Keratinocyte (primary cell): ENCODE measurements at regions not wholly inside any gene's neighbourhood (a gene's known extent, or its start where the extent isn't known, plus 50 kb on each side); places are given as distances from the start of the nearest gene placed in this dataset.

Source experiments
- DNase-seq: peaks from one replicate; pipeline ENCODE4 v3.0.0-alpha.2; 2011; ENCODE audit warnings: low read depth, missing footprints, low spot score
- FAIRE-seq: peaks from 2 replicates; lab custom pipeline; 2011; peaks lifted over from hg19 to GRCh38; lab: Jason Lieb, UNC
- H2AFZ ChIP-seq: 2 replicates; pipeline ENCODE4 v1.6.0; 2012; ENCODE audit warnings: low read length, control low read depth, inconsistent platforms; ENCODE audit not compliant: control insufficient read depth
- H3K27ac ChIP-seq: 2 replicates; pipeline ENCODE4 v1.5.1; 2011; ENCODE audit warnings: low read length; ENCODE audit not compliant: control insufficient read depth, insufficient read depth
- H3K27me3 ChIP-seq: 3 replicates; pipeline ENCODE4 v1.6.0; 2011; ENCODE audit warnings: low read length; ENCODE audit not compliant: control insufficient read depth, insufficient read depth; ENCODE audit errors: extremely low read depth
- H3K36me3 ChIP-seq, 2 experiments: 2 replicates in 1 of 2; 3 replicates in 1 of 2; pipeline ENCODE4 v1.5.1; 2011; ENCODE audit warnings: low read length in 2 of 2, mild to moderate bottlenecking in 1 of 2; ENCODE audit not compliant: control insufficient read depth in 2 of 2, insufficient read depth in 2 of 2; ENCODE audit errors: extremely low read depth in 1 of 2
- H3K4me1 ChIP-seq: 3 replicates; pipeline ENCODE4 v1.5.1; 2011; ENCODE audit warnings: low read length; ENCODE audit not compliant: control insufficient read depth, insufficient read depth; ENCODE audit errors: extremely low read depth
- H3K4me2 ChIP-seq: 3 replicates; pipeline ENCODE4 v1.6.0; 2011; ENCODE audit warnings: low read depth, low read length; ENCODE audit not compliant: control insufficient read depth, insufficient read depth; ENCODE audit errors: extremely low read depth
- H3K4me3 ChIP-seq, 3 experiments: fragments of 200-600 bp in 1 of 3; sonication (generic) in 1 of 3; 2 replicates in 2 of 3; 3 replicates in 1 of 3; pipeline ENCODE4 v1.5.1; 2011 to 2016; ENCODE audit warnings: low read length in 3 of 3, mild to moderate bottlenecking in 3 of 3, control low read depth in 2 of 3, inconsistent platforms in 1 of 3, low read depth in 1 of 3, mixed read lengths in 1 of 3, mixed run types in 1 of 3, moderate library complexity in 1 of 3; ENCODE audit not compliant: control insufficient read depth in 2 of 3, insufficient read depth in 2 of 3; ENCODE audit errors: extremely low read depth in 1 of 3
- H3K79me2 ChIP-seq: 2 replicates; pipeline ENCODE4 v1.6.0; 2012; ENCODE audit warnings: low read length; ENCODE audit not compliant: control insufficient read depth, insufficient read depth
- H3K9ac ChIP-seq: 3 replicates; pipeline ENCODE4 v1.6.0; 2011; ENCODE audit warnings: low read length; ENCODE audit not compliant: control insufficient read depth, insufficient read depth; ENCODE audit errors: extremely low read depth
- H3K9me1 ChIP-seq: 3 replicates; pipeline ENCODE4 v1.6.0; 2011; ENCODE audit warnings: low read length; ENCODE audit not compliant: control insufficient read depth, insufficient read depth; ENCODE audit errors: extremely low read depth
- H3K9me3 ChIP-seq: 2 replicates; pipeline ENCODE4 v1.5.1; 2012; ENCODE audit warnings: low read depth, low read length; ENCODE audit not compliant: control insufficient read depth
- H4K20me1 ChIP-seq: 3 replicates; pipeline ENCODE4 v1.6.0; 2011; ENCODE audit warnings: low read length; ENCODE audit not compliant: control insufficient read depth, insufficient read depth; ENCODE audit errors: extremely low read depth
- EZH2 ChIP-seq: IDR thresholded peaks from one replicate; pipeline ENCODE4 v1.6.1; 2012; ENCODE audit warnings: inconsistent platforms, mild to moderate bottlenecking, low read length, moderate library complexity
- dilution Hi-C: fragments of 300-500 bp; cut with MboI; formaldehyde crosslinking; loops from one replicate; pipeline ENCODE4 v1.7.0; 2020; ENCODE audit warnings: low sequenced_read_pairs; ENCODE audit not compliant: extremely low pct_ligation_motif_present
- TF ChIP-seq, protein P1 (sequence below), 3 experiments: IDR thresholded peaks in 1 of 3; conservative IDR thresholded peaks in 1 of 3; optimal IDR thresholded peaks in 1 of 3; 2 replicates in 2 of 3; 3 replicates in 1 of 3; pipeline versions ENCODE3 to v1.5.1; 2011; ENCODE audit warnings: low read length in 3 of 3, mild to moderate bottlenecking in 3 of 3, moderate library complexity in 2 of 3, control low read depth in 1 of 3, inconsistent platforms in 1 of 3; ENCODE audit not compliant: insufficient read depth in 2 of 3; ENCODE audit errors: extremely low read depth in 1 of 3

DNA sequence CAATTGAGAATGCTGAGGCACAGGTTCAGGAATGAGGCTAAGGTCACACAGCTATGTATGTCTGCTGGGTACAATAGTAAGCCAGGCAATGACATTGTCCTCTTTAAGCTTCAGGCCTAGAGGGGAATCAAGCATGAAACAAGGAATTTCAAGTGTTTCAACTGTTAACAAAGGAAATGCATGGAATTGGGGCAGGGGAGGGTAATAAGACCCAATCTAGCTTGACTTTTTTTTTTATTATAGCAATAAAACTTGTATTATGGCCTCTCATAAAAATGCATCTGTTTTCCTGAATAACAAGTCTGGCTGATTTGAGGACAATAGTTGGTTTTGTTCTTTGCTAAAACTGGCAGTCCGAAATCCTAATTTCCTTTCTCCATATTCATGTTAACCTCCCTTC lies 336.7 kb downstream of the CBLN4 start:
- Histone ChIP-seq H3K79me2 (no peaks in the 10 kb centered on the region), H3K9me1 (no peaks in the 10 kb centered on the region), H3K27ac (no peak overlapping the region), H3K27me3 (no peaks in the 10 kb centered on the region), H3K4me3 (no peak overlapping the region), H3K36me3 (no peaks in the 10 kb centered on the region), H4K20me1 (no peaks in the 10 kb centered on the region), H2AFZ (no peak overlapping the region), H3K9ac (no peak overlapping the region), H3K9me3 (no peaks in the 10 kb centered on the region), H3K4me2 (no peak overlapping the region), H3K4me1 (no peaks in the 10 kb centered on the region)
- FAIRE-seq (no peak), DNase-seq (no peak)
- dilution Hi-C loops: no loop called here
- no peak for TF ChIP-seq EZH2
- TF ChIP-seq, protein P1, sequence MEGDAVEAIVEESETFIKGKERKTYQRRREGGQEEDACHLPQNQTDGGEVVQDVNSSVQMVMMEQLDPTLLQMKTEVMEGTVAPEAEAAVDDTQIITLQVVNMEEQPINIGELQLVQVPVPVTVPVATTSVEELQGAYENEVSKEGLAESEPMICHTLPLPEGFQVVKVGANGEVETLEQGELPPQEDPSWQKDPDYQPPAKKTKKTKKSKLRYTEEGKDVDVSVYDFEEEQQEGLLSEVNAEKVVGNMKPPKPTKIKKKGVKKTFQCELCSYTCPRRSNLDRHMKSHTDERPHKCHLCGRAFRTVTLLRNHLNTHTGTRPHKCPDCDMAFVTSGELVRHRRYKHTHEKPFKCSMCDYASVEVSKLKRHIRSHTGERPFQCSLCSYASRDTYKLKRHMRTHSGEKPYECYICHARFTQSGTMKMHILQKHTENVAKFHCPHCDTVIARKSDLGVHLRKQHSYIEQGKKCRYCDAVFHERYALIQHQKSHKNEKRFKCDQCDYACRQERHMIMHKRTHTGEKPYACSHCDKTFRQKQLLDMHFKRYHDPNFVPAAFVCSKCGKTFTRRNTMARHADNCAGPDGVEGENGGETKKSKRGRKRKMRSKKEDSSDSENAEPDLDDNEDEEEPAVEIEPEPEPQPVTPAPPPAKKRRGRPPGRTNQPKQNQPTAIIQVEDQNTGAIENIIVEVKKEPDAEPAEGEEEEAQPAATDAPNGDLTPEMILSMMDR (optimal IDR thresholded peaks at IDR 0.05 in 1 of 3, IDR thresholded peaks at IDR 0.05 in 1 of 3, conservative IDR thresholded peaks at IDR 0.05 in 1 of 3; ENCODE audit: extremely low read depth in 1 of 3, insufficient read depth in 2 of 3, low read length in 3 of 3): no peak

DNA sequence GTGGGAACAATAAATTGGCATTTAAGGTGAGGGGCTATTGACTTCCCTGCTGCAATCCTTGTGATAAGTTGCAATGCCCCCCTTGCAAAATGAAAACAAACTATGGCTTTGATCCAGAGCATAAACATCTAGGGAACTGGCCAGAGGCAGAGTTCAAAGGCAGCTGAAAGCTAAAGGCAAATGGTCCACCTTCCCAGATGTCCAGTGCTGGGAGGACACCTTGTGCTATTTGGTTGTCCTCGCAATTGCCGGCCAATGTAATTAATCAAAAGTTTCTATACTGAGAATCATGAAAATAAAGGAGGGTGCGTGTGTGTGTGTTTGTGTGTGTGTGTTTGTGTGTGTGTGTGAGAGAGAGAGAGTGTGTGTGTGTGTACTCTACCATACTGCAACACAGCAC lies 337.4 kb downstream of the CBLN4 start:
- H3K27ac ChIP-seq: no peak overlapping the region
- H3K4me3 ChIP-seq: no peak overlapping the region
- no peak overlapping the region for H3K9ac ChIP-seq
- no peak overlapping the region for H3K4me2 ChIP-seq
- H4K20me1 ChIP-seq: no peaks in the 10 kb centered on the region
- dilution Hi-C loops: no loop called here
- FAIRE-seq (no peak), DNase-seq (no peak)
- no peaks in the 10 kb centered on the region for H3K27me3 ChIP-seq
- H2AFZ ChIP-seq: no peak overlapping the region
- no peaks in the 10 kb centered on the region for H3K36me3 ChIP-seq
- H3K79me2 ChIP-seq: no peaks in the 10 kb centered on the region
- H3K9me1 ChIP-seq: no peaks in the 10 kb centered on the region
- no peaks in the 10 kb centered on the region for H3K4me1 ChIP-seq
- H3K9me3 ChIP-seq: no peaks in the 10 kb centered on the region
- TF ChIP-seq, protein P1 (optimal IDR thresholded peaks at IDR 0.05 in 1 of 3, IDR thresholded peaks at IDR 0.05 in 1 of 3, conservative IDR thresholded peaks at IDR 0.05 in 1 of 3; ENCODE audit: extremely low read depth in 1 of 3, insufficient read depth in 2 of 3, low read length in 3 of 3): no peak
- no peak for TF ChIP-seq EZH2
